ENCODE measurements at regions not wholly inside any gene's neighbourhood (a gene's known extent, or its start where the extent isn't known, plus 50 kb on each side); places are given as distances from the start of the nearest gene placed in this dataset.

- TF ChIP-seq, protein P1, sequence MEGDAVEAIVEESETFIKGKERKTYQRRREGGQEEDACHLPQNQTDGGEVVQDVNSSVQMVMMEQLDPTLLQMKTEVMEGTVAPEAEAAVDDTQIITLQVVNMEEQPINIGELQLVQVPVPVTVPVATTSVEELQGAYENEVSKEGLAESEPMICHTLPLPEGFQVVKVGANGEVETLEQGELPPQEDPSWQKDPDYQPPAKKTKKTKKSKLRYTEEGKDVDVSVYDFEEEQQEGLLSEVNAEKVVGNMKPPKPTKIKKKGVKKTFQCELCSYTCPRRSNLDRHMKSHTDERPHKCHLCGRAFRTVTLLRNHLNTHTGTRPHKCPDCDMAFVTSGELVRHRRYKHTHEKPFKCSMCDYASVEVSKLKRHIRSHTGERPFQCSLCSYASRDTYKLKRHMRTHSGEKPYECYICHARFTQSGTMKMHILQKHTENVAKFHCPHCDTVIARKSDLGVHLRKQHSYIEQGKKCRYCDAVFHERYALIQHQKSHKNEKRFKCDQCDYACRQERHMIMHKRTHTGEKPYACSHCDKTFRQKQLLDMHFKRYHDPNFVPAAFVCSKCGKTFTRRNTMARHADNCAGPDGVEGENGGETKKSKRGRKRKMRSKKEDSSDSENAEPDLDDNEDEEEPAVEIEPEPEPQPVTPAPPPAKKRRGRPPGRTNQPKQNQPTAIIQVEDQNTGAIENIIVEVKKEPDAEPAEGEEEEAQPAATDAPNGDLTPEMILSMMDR (IDR thresholded peaks at IDR 0.05; ENCODE audit: borderline replicate concordance, extremely low read depth, low read length, poor library complexity, severe bottlenecking) = no peak
- no peak for TF ChIP-seq EZH2 (IDR thresholded peaks at IDR 0.05; ENCODE audit: borderline replicate concordance, low read depth, low read length, severe bottlenecking)
These were observed 307.1 kb downstream of the SEMA3D start for GRCh38 chr7:84879570-84880325.

All from DND-41 (cell line).